ENCODE measurements at regions not wholly inside any gene's neighbourhood (a gene's known extent, or its start where the extent isn't known, plus 50 kb on each side); places are given as distances from the start of the nearest gene placed in this dataset.

- no peak for DNase-seq (ENCODE audit: low read depth in 2 of 3, low spot score in 2 of 3)
Observed at GRCh38 chr15:29558261-29558660, 264.0 kb downstream of the TJP1 start.

- DNase-seq (ENCODE audit: low read depth in 2 of 3, low spot score in 2 of 3) = no peak
Observed at GRCh38 chr15:29557171-29557570, 265.1 kb downstream of the TJP1 start.

- DNase-seq (ENCODE audit: low read depth in 2 of 3, low spot score in 2 of 3) = no peak
Observed at GRCh38 chr15:29556380-29556779, 265.9 kb downstream of the TJP1 start.

GRCh38 chr15:29554531-29554930 is 267.7 kb downstream of the TJP1 start:
- no peak for DNase-seq (ENCODE audit: low read depth in 2 of 3, low spot score in 2 of 3)

- DNase-seq (ENCODE audit: low read depth in 2 of 3, low spot score in 2 of 3) = no peak
Observed at GRCh38 chr15:29550834-29551465, 271.3 kb downstream of the TJP1 start.

- no peak for DNase-seq (ENCODE audit: low read depth in 2 of 3, low spot score in 2 of 3)
Observed at GRCh38 chr15:29548006-29548405, 274.3 kb downstream of the TJP1 start.

- no peak for DNase-seq (ENCODE audit: low read depth in 2 of 3, low spot score in 2 of 3)
Observed at GRCh38 chr15:29544513-29545128, 275.0 kb upstream of the NSMCE3 start.

- no peak for DNase-seq (ENCODE audit: low read depth in 2 of 3, low spot score in 2 of 3)
Observed at GRCh38 chr15:29542994-29543393, 273.4 kb upstream of the NSMCE3 start.

- DNase-seq (ENCODE audit: low read depth in 2 of 3, low spot score in 2 of 3) = no peak
Observed at GRCh38 chr15:29541309-29541708, 271.7 kb upstream of the NSMCE3 start.

GRCh38 chr15:29540479-29540878 is 270.9 kb upstream of the NSMCE3 start:
- DNase-seq (ENCODE audit: low read depth in 2 of 3, low spot score in 2 of 3) = no peak

- DNase-seq (ENCODE audit: low read depth in 2 of 3, low spot score in 2 of 3) = no peak
Observed at GRCh38 chr15:29539736-29540135, 270.1 kb upstream of the NSMCE3 start.

GRCh38 chr15:29538044-29538443 is 268.4 kb upstream of the NSMCE3 start:
- no peak for DNase-seq (ENCODE audit: low read depth in 2 of 3, low spot score in 2 of 3)

GRCh38 chr15:29535952-29536351 is 266.3 kb upstream of the NSMCE3 start:
- no peak for DNase-seq (ENCODE audit: low read depth in 2 of 3, low spot score in 2 of 3)

- no peak for DNase-seq (ENCODE audit: low read depth in 2 of 3, low spot score in 2 of 3)
Observed at GRCh38 chr15:29534378-29534777, 264.8 kb upstream of the NSMCE3 start.

- DNase-seq (ENCODE audit: low read depth in 2 of 3, low spot score in 2 of 3) = no peak
Observed at GRCh38 chr15:29533647-29534046, 264.0 kb upstream of the NSMCE3 start.

- no peak for DNase-seq (ENCODE audit: low read depth in 2 of 3, low spot score in 2 of 3)
Observed at GRCh38 chr15:29532296-29532695, 262.7 kb upstream of the NSMCE3 start.

- DNase-seq (ENCODE audit: low read depth in 2 of 3, low spot score in 2 of 3) = no peak
Observed at GRCh38 chr15:29530966-29531365, 261.3 kb upstream of the NSMCE3 start.

- DNase-seq (ENCODE audit: low read depth in 2 of 3, low spot score in 2 of 3) = no peak
Observed at GRCh38 chr15:29529043-29529442, 259.4 kb upstream of the NSMCE3 start.

GRCh38 chr15:29528276-29528675 is 258.7 kb upstream of the NSMCE3 start:
- DNase-seq (ENCODE audit: low read depth in 2 of 3, low spot score in 2 of 3) = no peak

GRCh38 chr15:29526802-29527201 is 257.2 kb upstream of the NSMCE3 start:
- DNase-seq (ENCODE audit: low read depth in 2 of 3, low spot score in 2 of 3) = no peak

GRCh38 chr15:29522373-29523276 is 253.0 kb upstream of the NSMCE3 start:
- no peak for DNase-seq (ENCODE audit: low read depth in 2 of 3, low spot score in 2 of 3)

GRCh38 chr15:29518442-29518841 is 248.8 kb upstream of the NSMCE3 start:
- DNase-seq (ENCODE audit: low read depth in 2 of 3, low spot score in 2 of 3) = no peak
